Dendritic cell treated with granulocyte-macrophage colony-stimulating factor and Interleukin-4, amounts not matched to agents 40 ng/mL and 50 ng/mL, for 4 days (primary cell): ENCODE measurements at regions not wholly inside any gene's neighbourhood (a gene's known extent, or its start where the extent isn't known, plus 50 kb on each side); places are given as distances from the start of the nearest gene placed in this dataset.
"Not testable (repeated sequence)": the region's sequence is repeated elsewhere in the genome, so short reads cannot be mapped to it uniquely, and the experiment has no call there.

Experiments used
- H3K27ac Mint-ChIP-seq: one replicate; pipeline ENCODE4 v1.8.0; 2022; ENCODE audit warnings: mild to moderate bottlenecking, mixed read lengths
- H3K27me3 Mint-ChIP-seq: one replicate; pipeline ENCODE4 v1.8.0; 2022; ENCODE audit warnings: mild to moderate bottlenecking, mixed read lengths
- H3K36me3 Mint-ChIP-seq: one replicate; pipeline ENCODE4 v1.8.0; 2022; ENCODE audit warnings: low read depth, mixed read lengths
- H3K4me1 Mint-ChIP-seq: one replicate; pipeline ENCODE4 v1.8.0; 2022; ENCODE audit warnings: low read depth, mixed read lengths
- H3K4me3 Mint-ChIP-seq: one replicate; pipeline ENCODE4 v1.8.0; 2022; ENCODE audit warnings: mild to moderate bottlenecking, moderate library complexity, mixed read lengths
- H3K9me3 Mint-ChIP-seq: one replicate; pipeline ENCODE4 v1.8.0; 2022; ENCODE audit warnings: mixed read lengths
- intact Hi-C: fragments of 100-400 bp; cut with micrococcal nuclease; formaldehyde crosslinking; loops from one replicate; pipeline ENCODE4 v1.15.0; 2022

DNA sequence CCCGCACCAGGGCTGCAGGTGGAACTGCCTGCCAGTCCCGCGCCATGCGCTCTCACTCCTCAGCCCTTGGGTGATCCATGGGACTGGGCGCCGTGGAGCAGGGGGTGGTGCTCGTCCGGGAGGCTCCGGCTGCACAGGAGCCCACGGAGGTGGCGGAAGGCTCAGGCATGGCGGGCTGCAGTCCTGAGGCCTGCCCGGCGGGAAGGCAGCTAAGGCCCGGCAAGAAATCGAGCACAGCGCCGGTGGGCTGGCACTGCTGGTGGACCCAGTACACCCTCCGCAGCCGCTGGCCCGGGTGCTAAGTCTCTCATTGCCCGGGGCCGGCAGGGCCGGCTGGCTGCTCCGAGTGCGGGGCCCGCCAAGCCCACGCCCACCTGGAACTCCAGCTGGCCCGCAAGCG, 976.0 kb downstream of the ADGRL2 start:
- intact Hi-C loops, H3K4me1 Mint-ChIP-seq, H3K4me3 Mint-ChIP-seq, H3K27me3 Mint-ChIP-seq, H3K27ac Mint-ChIP-seq, H3K36me3 Mint-ChIP-seq: not testable (repeated sequence)
- H3K9me3 Mint-ChIP-seq: peaks cover 53% of the 10 kb centered on the region

DNA sequence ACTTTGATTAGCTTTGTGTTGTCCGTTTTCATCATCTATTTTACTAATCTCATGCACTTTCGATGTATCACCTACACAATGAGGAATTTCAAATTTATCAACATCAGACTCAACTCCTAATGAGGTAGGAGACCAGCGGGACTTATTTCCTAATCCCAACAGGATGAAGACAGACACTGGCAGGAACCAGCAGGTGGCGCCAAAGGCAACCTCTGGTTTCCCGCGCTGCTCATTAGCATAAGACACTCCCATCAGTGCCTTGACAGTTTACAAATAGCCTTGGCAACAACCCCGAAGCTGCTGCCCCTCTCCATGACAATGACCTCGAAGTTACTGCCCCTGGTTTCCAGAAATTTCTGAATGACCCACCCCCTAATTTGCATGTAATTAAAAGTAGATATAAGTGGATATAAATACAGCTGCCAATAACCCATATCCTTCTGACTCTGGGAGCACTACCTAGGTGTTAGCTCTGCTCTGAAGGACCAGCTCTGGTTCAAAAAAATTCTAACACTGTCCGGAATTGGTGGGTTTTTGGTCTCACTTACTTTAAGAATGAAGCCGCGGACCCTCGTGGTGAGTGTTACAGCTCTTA, 974.8 kb downstream of the ADGRL2 start:
- Mint-ChIP-seq H3K4me1 (no peaks in the 10 kb centered on the region), H3K27me3 (no peaks in the 10 kb centered on the region), H3K4me3 (no peak overlapping the region), H3K27ac (no peak overlapping the region), H3K9me3 (peaks cover 59% of the 10 kb centered on the region), H3K36me3 (no peaks in the 10 kb centered on the region)
- intact Hi-C loops: no loop called here

- H3K4me3 Mint-ChIP-seq: no peak overlapping the region
- H3K9me3 Mint-ChIP-seq: peaks cover 12% of the 10 kb centered on the region
- no peaks in the 10 kb centered on the region for H3K36me3 Mint-ChIP-seq
- H3K27me3 Mint-ChIP-seq: no peaks in the 10 kb centered on the region
- intact Hi-C loops: no loop called here
- H3K27ac Mint-ChIP-seq: no peak overlapping the region
- no peaks in the 10 kb centered on the region for H3K4me1 Mint-ChIP-seq
Observed at GRCh38 chr1:82762829-82763532, 962.2 kb downstream of the ADGRL2 start.

DNA sequence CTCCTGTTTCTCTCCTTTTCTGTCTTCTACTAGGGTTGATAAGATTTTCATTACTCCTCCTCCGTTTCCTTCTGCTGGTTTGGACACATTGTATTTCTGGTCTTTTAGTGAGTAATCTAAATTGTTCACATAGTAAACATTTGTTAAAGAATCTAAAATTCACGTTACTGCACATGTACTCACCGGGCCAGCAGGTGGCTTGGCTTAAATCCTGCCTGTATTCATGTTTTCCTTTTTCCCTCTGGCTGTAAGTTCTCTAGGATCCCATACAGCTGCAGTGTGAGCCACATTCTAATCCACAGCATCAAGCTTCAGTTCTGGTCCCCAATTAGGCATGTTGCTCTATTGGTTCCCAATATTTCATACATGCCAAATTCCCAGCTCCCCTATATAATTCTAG, 958.3 kb downstream of the ADGRL2 start:
- H3K4me3 Mint-ChIP-seq: no peak overlapping the region

DNA sequence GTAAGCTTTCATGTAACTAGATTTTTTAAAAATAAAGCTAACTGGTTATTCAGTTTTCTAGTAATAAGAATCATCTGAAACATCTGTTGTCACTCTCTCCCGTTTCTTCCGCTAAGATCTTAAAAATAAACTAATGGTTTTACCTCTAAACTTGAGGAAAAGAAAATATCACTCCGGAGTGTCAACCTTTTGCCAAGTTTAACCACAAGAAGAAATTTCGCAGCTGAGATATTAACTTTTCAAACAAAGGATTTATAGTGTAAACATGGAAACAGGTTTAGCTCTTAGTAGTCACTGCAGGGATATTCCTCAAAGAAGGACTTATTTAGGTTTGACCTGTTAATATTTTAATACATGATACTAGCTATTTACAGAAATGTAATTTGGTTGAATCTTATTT, 954.9 kb downstream of the ADGRL2 start:
- Mint-ChIP-seq H3K9me3 (peaks cover 12% of the 10 kb centered on the region), H3K27me3 (no peaks in the 10 kb centered on the region), H3K36me3 (no peaks in the 10 kb centered on the region), H3K4me3 (no peak overlapping the region), H3K4me1 (no peaks in the 10 kb centered on the region), H3K27ac (no peak overlapping the region)
- intact Hi-C loops: no loop called here

More for the DNA sequence above, 958.3 kb downstream of the ADGRL2 start:
- no peaks in the 10 kb centered on the region for H3K4me1 Mint-ChIP-seq
- no peaks in the 10 kb centered on the region for H3K27me3 Mint-ChIP-seq
- H3K36me3 Mint-ChIP-seq: no peaks in the 10 kb centered on the region
- no peak overlapping the region for H3K27ac Mint-ChIP-seq
- intact Hi-C loops: no loop called here
- H3K9me3 Mint-ChIP-seq: peaks cover 12% of the 10 kb centered on the region

DNA sequence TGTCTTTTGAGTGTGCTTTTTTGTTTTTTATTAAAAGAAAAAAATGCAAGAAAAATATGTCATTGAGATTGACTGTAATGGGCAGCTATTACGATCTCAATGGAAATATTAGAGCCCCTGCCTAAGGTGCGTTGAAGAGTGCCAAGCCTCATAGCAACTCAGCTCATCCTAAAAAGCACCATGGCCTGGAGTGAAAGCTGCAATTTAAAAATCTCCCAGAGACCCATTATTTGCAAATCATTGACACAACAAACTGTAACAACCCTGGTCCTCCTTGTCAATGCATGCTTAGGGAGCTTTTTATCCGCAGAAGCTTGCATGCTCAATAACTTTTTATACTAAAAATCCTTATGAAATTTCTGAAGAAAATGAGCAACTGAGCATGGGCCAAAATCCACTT, 954.5 kb downstream of the ADGRL2 start:
- Mint-ChIP-seq H3K27ac (no peak overlapping the region), H3K36me3 (no peaks in the 10 kb centered on the region), H3K27me3 (no peaks in the 10 kb centered on the region), H3K4me3 (no peak overlapping the region), H3K9me3 (peaks cover 12% of the 10 kb centered on the region), H3K4me1 (no peaks in the 10 kb centered on the region)
- intact Hi-C loops: no loop called here

DNA sequence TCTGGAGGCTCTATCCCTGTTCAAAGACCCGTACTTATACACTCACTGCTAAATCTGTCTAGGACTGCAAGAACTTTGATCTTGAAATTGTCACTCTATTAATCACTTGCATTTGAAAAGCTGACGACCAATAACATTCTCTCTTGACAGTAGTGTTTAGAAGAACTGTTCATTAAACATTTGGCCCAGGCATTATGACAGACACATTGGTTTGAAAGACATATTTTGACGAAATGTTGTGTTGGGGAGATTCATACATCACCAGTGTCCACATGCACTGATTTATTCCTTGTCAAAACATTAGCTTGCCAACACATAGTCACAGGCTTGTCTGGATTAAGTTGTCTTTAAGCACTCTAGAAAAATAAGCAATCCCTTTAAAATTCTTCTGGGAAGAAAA, 951.3 kb downstream of the ADGRL2 start:
- no peak overlapping the region for H3K4me3 Mint-ChIP-seq
- H3K36me3 Mint-ChIP-seq: no peaks in the 10 kb centered on the region
- no peaks in the 10 kb centered on the region for H3K4me1 Mint-ChIP-seq
- no peaks in the 10 kb centered on the region for H3K27me3 Mint-ChIP-seq
- H3K27ac Mint-ChIP-seq: no peak overlapping the region
- intact Hi-C loops: no loop called here
- H3K9me3 Mint-ChIP-seq: no peaks in the 10 kb centered on the region

DNA sequence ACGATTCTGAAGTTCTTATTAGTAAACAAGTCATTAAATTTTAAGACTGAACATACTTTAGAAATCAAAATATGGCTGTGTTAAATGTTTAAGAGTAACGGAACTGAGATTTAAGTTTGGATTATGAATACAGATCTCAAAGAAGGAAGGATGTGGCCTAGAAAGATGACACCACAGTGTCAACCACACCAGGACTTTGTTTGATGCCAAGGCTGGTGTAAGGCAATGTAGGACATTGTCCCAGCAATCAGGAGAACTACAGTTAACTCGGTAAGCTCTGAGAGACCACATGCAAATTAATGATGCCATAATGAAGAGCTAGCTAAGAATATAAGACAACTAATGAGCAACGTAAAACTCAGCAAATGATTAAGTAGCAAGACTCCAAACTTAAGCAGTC, 932.9 kb downstream of the ADGRL2 start:
- H3K27ac Mint-ChIP-seq: no peak overlapping the region
- no peak overlapping the region for H3K4me3 Mint-ChIP-seq
- intact Hi-C loops: no loop called here
- no peaks in the 10 kb centered on the region for H3K27me3 Mint-ChIP-seq
- peaks cover 50% of the 10 kb centered on the region for H3K9me3 Mint-ChIP-seq
- no peaks in the 10 kb centered on the region for H3K36me3 Mint-ChIP-seq
- H3K4me1 Mint-ChIP-seq: no peaks in the 10 kb centered on the region

GRCh38 chr1:82731216-82731615, 930.5 kb downstream of the ADGRL2 start:
- Mint-ChIP-seq H3K4me1 (no peaks in the 10 kb centered on the region), H3K27ac (no peak overlapping the region), H3K4me3 (no peak overlapping the region), H3K27me3 (no peaks in the 10 kb centered on the region), H3K9me3 (peaks cover 43% of the 10 kb centered on the region), H3K36me3 (no peaks in the 10 kb centered on the region)
- intact Hi-C loops: no loop called here

- H3K4me1 Mint-ChIP-seq: no peaks in the 10 kb centered on the region
- no peaks in the 10 kb centered on the region for H3K36me3 Mint-ChIP-seq
Observed at GRCh38 chr1:82728206-82728605, 927.5 kb downstream of the ADGRL2 start.

DNA sequence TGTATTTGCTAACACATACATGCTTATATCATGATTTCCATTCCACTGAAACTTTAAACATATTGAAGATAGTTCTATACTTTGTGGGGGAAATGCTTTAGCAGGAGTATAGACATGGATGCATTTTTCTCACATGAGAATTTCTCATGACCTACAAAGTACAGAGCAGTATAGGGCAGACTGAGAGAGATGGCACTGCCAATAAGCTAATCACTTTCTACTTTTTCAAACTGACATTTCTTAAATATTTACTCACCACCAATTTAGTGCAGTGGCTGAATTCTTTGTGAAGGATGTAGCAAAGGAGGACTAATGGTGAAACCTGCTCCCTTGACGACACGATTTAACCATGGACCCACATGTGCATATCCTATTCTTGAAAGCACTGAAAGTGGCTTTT, 923.5 kb downstream of the ADGRL2 start:
- intact Hi-C loops: no loop called here
- H3K4me1 Mint-ChIP-seq: no peaks in the 10 kb centered on the region
- H3K9me3 Mint-ChIP-seq: peaks cover 35% of the 10 kb centered on the region
- no peak overlapping the region for H3K27ac Mint-ChIP-seq
- H3K36me3 Mint-ChIP-seq: no peaks in the 10 kb centered on the region
- H3K27me3 Mint-ChIP-seq: no peaks in the 10 kb centered on the region
- H3K4me3 Mint-ChIP-seq: no peak overlapping the region

More at GRCh38 chr1:82728206-82728605, 927.5 kb downstream of the ADGRL2 start:
- Mint-ChIP-seq H3K9me3 (peaks cover 41% of the 10 kb centered on the region), H3K27me3 (no peaks in the 10 kb centered on the region), H3K27ac (no peak overlapping the region), H3K4me3 (no peak overlapping the region)
- intact Hi-C loops: no loop called here

DNA sequence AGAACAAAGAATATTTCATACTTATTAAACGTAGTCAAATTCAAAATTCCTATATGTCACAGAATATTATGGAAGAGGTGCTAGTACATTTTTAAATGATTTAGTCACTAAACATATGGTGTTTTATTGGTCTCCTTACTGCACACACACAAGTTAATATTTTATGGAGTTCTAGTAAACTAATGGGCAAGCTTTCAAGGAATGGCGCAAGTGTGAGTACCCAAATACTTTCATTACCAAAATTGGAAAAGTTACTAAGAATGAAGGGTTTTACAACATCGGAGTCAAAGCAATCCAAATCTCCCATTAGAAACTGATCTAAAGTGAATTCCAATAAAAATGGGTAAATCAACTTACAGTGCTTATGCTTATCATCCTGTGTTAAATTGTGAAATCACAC, 921.9 kb downstream of the ADGRL2 start:
- H3K9me3 Mint-ChIP-seq: peaks cover 35% of the 10 kb centered on the region
- no peaks in the 10 kb centered on the region for H3K27me3 Mint-ChIP-seq
- intact Hi-C loops: no loop called here
- H3K36me3 Mint-ChIP-seq: no peaks in the 10 kb centered on the region
- H3K27ac Mint-ChIP-seq: no peak overlapping the region
- no peak overlapping the region for H3K4me3 Mint-ChIP-seq
- H3K4me1 Mint-ChIP-seq: no peaks in the 10 kb centered on the region

DNA sequence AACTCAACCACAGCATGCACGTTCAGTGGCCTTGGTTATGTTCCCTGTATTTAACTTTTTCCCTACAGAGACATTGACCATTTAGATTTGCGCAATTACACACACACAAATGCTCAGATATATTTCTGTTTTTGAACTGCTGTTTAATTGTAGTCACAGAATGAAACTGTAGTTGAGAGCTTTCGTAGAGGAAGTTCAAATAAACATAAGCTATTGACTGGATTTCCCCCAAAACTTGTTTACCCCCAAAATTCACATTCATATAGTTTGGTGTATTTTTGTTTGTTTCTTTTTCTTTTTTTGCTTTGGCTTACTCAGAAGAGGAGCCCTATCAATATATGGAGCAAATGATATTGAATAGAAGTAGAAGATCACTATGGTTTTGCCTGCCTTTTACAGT, 921.0 kb downstream of the ADGRL2 start:
- Mint-ChIP-seq H3K4me3 (no peak overlapping the region), H3K4me1 (no peaks in the 10 kb centered on the region), H3K9me3 (peaks cover 35% of the 10 kb centered on the region), H3K27me3 (no peaks in the 10 kb centered on the region), H3K36me3 (no peaks in the 10 kb centered on the region), H3K27ac (no peak overlapping the region)
- intact Hi-C loops: no loop called here

DNA sequence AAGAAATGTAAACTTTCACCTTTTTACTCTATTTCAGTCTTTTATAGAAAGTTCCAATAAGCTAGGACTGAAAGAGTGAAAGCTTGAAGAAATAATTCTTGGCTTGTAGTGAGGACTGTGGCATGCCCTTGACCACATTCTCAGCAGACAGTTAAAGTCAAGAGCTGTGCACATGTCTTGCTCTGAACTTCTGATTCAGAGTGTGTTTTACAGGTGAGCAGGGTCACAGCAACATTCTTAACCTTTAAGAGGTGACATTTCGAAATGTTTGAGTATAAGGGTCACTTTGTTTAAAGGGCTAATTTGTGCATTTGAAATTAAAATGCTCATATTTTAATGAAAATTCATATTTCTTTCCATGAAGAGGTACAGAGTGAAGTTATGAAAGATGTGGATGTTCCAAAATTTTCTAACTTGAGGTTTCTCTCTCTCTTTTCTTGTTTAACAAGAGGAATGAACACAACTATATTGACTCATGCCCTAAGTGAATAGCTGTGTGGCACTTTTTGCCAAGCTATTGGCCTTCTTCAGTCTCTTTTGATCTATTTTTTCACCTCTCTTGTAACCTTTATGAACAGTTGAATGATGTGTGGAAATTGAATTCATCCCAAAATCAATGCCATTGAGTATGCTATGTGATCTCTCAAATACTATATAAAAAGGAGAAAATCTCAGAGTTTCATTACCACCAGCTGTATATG, 918.1 kb downstream of the ADGRL2 start:
- Mint-ChIP-seq H3K27ac (no peak overlapping the region), H3K27me3 (no peaks in the 10 kb centered on the region), H3K4me3 (no peak overlapping the region), H3K36me3 (no peaks in the 10 kb centered on the region), H3K4me1 (no peaks in the 10 kb centered on the region), H3K9me3 (peaks cover 27% of the 10 kb centered on the region)
- intact Hi-C loops: no loop called here
